Activated T-cell treated with anti-CD3 and anti-CD28 coated beads for 24 hours (primary cell): ENCODE measurements at regions not wholly inside any gene's neighbourhood (a gene's known extent, or its start where the extent isn't known, plus 50 kb on each side); places are given as distances from the start of the nearest gene placed in this dataset.

ENCODE experiments used
- DNase-seq: peaks from one replicate; pipeline ENCODE4 v3.0.0-alpha.2; 2020; ENCODE audit warnings: low read depth

DNA sequence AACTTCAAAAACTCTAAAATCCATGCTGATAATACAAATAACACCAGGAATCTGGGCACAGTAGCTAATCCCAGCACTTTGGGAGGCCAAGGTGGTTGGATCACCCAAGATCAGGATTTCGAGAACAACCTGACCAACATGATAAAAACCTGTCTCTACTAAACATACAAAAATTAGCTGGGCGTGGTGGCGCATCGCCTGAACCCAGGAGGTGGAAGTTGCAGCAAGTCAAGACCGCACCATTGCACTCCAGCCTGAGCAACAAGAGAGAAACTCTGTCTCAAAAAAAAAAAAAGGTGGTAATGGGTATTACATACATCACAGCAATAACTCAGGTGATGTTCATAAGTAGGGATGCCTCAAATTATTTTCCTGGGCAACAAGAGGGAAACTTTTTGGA, 315.0 kb upstream of the MEOX2 start:
- DNase-seq: no peak

DNA sequence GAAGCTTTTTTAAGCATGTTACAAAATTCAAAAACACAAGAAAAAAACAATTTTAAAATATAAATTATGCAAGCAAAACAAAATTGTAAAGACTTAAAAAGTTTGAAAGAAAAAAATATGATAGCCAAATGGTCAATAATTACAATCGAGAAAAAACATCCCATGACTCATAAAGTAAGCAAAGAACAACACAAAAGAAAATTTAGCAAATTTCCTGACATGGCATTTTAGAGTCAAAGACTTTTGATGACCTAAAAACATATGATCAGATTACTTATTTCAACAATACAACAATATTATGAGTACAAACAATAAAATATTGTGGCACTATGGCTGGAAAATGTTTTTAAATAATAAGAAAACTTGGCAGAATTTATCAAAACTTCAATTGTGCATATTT, 312.1 kb upstream of the MEOX2 start:
- DNase-seq: no peak

DNA sequence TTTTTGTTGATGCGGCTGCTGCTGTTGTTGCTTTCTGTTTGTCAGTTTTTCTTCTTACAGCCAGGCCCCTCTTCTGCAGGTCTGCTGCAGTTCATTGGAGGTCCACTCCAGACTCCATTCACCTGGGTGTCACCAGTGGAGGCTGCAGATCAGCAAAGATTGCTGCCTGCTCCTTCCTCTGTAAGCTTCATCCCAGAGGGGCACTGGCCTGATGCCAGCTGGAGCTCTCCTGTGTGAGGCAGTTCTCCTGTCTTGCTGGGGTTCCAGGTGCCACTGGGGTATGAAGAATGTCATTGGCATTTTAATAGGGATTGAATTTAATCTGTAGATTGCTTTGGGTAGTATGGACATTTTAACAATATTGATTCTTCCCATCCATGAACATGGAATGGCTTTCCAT, 308.5 kb upstream of the MEOX2 start:
- no peak for DNase-seq

DNA sequence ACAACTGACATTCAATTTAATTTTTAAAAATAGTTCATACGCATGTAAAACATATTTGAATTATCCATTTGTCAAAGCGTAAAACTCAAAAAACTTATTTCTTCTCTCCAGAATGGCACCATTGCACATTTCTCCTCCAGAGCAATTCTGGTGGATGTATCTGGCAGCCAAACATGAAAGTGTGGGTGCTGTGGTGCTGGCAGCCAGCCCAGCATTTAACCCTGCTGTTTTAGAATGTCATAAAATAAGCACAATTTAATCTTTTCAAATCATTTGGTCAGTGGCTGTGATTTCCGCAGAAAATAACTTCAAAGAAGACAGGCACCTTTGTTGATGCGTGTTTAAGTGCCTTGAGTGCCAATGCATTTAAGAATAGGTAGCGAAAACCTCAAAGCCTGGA, 302.7 kb upstream of the MEOX2 start:
- no peak for DNase-seq

DNA sequence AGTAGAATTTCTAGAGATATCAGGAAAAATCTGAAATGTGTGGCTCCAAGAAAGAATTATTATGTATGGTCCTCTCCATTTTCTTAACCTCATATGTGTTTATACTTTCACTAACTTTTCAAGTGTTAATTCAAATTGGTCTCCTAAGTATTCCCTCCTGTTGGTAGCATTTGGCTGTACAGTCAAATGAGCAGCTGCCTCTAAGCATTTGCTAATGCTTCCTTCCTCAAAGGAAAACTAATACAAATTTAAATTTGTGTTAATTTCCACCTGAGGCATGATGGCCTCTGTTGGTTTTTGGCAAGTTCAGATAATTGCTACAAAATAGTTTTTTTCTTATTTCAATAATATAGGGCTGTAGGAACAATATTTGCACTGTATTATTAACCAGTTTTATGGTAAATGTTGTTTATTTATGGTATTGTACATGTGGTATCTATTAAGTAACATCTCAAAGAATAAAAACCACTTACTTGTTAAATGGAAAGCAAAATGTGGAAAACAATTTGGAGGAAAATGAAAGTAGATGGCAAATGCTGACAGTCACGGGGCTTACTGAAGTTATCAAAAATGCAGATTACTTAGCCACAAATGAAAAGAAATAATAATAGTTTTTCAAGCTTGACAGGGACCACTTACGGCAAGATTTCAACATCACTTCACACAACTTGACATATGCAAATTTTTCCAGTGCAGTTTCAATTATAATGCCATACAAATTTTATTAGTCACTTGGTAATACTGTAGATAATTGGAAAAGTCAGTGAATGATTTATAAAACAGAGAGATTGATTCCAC, 299.3 kb upstream of the MEOX2 start:
- DNase-seq: no peak

DNA sequence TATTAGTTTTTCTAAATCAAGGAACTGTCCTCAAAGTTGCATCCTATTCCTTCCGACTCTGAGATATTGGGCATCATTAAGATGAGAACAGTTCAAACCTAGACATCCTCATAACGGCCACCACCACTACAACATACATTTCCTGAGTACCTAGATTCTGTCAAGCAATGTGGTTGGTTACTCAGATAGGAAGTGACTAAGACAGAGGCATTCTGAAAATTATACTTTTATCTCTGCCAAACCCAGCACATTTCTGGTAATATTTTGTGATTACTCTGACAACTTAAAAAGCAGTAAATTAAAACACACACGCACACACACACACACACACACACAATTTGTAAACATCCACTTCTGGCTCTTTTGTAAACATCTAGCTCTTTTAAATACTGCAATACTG, 291.2 kb upstream of the MEOX2 start:
- DNase-seq: no peak

DNA sequence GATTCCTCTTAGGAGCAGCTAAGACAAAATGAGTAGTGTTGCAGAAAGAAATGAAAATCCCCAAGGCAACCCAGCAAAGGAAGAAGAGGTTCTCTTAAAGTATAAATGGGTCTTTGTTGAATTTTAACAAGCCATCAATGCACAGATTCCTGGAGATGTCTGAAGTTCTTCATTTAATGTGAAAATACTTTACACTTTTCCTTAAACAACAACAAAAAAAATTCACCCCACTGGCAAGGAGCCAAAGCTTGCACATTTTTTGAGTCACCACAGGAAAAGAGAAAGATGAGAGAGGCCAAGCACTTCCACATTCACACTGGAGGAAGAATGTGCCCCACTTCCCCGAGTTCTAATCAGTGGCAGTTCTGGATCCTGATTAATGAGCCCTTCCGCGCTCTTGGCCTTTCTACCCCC, 286.4 kb upstream of the MEOX2 start:
- DNase-seq: no peak

DNA sequence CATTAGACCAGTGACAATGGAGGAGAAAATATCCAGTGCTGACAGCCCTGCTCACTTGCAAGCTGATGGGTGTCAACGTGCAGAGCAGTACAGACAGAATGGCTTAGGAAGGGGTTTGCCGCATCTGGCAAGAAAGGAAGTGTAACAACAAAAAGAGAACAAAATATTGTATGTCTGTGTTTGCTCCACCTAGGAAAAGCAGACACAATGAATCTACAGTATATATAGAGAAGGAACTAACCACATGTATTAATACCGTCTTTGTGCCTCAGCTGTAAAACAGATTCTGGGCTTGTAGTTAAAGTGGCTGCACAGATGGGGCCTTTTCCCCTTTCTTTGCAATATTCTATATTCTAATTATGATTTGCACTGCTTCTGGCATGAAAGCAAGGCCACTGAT, 281.1 kb upstream of the MEOX2 start:
- DNase-seq: no peak

DNA sequence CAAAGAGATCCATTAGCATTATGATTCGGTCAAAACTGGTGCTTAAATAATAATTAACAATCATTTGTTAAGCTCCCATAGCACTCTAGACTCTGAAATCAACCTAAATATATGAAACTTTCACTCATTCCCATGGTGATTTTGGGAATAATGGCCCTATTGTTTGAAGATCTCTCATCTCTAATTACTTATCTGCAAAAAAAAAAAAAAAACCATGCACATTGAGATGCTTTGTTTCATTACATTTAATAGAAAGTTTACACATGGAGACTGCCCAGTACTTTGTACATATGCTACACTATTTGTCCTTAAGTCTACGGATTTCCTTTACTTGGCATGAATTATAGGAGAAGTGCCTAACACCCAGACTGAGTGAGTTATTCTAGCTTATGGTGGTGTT, 280.6 kb upstream of the MEOX2 start:
- DNase-seq: no peak

DNA sequence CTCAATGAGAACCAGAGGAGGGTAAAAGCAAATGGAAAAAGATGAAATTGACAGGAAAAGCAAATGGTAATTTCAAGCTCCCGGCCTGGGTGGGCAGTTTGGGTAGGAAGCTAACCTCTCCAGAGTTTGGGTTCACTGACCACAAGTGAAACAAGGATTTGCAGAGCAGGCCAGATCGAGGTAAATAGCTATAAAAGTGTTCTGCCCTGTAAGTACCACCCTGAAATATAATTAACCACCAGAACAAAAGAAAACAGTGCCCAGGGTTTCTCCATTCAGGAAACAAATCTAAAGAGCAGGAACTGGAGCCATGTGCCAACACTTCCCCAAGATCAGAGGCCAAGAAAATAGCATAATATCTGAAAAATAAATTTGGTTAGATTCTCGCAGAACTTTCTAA, 276.7 kb upstream of the MEOX2 start:
- DNase-seq: no peak

DNA sequence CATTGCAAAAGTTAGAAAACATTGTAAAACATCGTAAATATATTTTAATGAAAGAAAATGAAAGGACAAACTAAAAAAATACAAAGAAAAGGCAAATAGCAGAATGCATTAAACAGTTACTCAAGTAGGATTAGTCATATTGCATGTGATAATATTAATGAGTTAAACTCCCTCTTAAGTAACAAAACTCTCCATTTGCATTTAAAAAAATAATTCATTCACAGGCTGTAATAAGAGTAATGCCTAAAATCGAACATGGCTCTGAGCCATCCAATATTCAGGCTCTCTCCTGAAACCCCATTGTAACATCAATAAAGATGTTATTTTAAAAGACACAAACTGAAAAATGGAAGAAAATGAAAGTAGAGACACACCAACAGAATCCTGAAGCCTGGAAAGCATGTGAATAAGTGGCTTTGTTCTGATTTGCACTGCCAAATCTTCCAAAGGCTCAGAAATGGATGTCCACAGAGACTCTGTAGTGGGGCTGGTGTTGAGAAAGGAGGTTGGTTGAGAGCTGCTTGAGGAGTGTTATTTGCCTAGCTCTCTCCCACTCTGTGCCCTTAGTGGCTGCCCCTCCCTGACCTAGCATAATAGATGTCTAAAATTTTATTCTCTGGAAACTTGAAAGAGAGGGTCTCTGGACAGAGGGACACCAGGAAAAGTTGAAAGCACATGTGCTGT, 268.3 kb upstream of the MEOX2 start:
- no peak for DNase-seq

DNA sequence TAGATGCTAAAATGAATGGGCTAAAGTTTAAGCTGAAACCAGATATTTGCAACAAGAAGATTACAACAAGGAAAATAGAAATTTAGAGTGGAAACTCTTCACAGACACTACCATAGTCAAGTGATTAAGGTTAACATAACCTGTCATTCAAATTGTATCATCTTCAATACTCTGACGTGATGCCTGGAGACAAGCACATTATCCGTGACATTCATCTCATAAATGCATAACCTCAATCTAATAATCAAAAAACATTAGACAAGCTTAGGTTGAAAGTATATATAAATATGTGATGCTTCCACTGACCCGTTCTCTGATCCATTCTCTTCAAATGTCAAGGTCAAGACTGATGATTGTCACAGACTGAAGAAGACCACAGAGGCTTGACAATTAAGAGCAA, 263.8 kb upstream of the MEOX2 start:
- DNase-seq: no peak

DNA sequence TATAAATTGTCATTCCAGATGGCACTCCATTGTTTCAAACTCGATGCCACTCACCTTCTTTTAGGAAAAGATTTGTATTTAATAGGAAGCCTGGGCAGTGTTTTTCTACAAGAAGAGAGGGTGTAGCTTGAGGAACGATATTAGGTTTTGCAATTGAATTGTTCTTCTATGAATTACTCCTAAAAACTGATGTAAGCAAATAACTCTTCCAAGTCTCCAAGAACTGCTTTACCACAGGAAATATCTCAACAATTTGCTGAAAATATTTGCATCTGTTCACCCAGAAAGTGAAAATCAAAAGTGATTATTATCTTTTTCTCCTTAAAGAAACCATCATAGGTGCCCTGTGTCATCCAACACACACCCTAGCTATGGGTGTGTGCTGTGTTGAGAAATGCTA, 261.3 kb upstream of the MEOX2 start:
- no peak for DNase-seq

DNA sequence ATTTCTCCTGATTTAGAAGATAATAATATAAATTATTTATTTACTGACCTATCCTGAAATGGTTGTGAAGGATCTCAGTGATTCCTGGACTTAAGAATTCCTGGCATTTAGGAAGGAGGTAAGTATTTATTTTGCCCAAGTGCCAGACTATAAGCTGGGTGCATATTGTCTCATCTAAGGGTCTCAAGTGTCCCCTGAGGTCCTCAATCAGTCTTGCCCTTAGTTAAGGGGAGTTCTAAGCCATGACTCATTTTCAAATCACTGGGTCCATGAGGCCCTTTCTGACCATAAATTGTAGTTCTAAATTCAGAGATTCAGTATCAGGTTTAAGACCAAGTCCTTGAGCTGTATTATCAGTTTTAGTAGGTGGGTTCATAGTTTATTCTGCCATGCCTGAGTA, 251.6 kb upstream of the MEOX2 start:
- DNase-seq: no peak

DNA sequence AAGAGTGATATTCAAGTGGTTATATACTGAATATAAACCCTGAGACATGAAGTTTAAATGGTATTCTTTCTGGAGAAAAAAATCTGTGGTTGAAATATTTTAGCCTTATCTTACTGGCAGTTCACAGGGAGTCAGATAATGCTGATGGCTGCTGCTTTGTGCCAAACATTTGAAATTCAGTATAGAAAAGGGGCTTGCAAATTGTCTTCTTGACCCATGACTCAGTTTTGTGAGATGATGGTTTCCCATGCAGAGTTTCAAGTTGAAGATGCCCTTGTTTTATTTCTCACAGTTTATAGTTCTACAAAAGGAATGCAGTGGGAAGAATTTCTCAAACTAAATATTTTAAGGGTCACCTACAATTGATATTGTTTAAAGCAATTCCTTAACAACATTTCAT, 251.1 kb upstream of the MEOX2 start:
- no peak for DNase-seq

DNA sequence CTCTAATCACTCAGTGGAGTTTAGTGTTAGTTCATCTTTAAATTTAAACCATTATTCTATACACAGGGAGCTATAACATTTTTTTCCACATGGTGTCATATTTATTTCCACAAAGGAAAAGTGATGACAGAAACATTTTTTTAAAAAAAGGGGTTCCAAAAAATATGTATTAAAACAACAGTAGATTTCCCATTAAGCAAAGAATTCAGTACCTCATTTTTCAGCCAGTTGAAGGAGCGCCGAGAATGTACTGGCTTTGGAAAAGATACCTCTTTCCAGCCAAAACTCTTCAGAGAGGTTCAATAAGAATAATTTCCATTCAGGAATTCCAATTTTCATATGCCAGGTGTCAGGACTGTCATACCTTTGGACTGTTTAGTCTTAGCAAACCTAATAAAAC, 250.5 kb upstream of the MEOX2 start:
- no peak for DNase-seq

DNA sequence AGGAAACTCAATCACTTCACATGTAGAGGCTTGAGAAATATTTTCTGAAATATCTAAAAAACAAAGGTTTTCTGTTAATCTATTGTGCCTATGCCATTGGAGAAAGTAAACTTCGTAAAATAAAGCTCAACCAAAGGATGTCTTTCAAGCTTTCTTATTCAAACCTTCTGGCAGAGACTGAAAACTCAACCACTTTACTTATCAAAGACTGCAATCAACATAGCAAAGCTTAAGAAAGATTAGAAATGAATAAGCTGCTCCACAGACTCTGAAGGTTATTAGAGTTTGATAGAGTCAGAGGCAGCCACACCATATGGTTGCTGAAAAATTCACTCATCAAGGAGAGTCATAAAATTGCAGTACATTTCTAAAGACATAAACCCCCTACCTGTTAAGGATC, 245.8 kb upstream of the MEOX2 start:
- DNase-seq: no peak

DNA sequence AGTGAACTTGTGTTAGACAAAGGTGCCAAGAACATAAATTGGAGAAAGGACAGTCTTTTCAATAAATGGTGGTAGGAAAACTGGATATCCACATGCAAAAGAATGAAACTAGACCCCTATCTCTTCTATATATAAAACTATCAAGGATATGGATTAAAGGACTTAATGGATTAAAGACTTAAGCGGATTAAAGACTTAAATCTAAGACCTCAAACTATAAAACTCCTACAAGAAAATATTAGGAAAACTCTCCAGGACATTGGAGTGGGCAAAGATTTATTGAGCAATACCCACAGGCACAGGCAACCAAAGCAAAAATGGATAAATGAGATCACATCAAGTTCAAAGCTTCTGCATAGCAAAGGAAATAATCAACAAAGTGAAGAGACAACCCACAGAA, 242.9 kb upstream of the MEOX2 start:
- no peak for DNase-seq

DNA sequence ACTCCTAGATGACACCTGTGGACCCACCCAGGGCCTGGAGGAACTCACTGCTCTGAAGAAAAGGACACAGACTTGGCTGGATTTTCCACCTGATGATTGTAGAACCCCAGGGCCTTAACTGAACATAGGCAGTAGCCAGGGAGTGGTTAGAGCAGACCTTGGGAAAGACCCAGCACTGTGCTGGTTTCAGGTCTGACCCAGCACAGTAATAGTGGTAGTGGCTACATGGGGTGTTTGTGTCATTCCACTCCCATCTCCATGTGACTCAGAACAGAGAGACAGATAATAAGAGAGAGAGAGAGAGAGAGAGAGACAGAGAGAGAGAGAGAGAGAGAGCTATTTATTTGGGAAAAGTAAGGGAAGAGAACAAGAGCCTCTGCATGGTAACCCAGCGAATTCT, 239.1 kb upstream of the MEOX2 start:
- no peak for DNase-seq

DNA sequence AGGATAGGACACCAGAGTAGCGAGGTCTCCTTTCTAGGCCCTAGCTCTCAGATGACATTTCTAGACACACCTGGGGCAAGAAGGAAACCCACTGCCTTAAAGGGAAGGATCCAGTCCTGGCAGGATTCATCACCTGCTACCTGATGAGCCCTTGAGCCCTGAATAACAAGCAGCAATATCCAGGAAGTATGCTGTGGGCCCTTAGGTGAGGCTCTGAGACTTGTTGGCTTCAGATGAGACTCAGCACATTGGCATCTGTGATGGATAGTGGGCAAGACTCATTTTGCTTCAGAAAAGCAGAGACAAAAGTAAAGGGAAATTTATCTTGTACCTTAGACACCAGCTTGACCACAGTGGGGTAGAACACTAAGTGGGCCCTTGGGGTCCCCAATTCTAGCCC, 238.4 kb upstream of the MEOX2 start:
- no peak for DNase-seq

DNA sequence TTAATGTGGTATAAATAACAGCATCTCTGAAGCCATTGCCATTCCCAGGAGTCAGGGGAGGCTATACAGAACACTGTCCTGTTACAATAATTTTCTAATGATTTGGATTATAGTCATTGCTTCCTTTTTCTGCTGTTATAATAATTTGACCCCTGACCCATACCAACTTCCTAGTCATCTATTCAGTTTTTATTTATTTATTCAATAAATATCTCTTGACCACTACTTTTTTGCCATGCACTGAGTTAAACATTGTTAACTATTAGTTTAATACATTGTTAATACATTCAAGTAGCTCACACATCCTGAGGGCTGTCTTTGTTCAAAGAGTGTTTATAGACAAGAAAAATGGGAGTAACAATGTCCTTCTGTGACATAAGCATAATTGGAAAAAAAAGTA, 235.5 kb upstream of the MEOX2 start:
- no peak for DNase-seq

DNA sequence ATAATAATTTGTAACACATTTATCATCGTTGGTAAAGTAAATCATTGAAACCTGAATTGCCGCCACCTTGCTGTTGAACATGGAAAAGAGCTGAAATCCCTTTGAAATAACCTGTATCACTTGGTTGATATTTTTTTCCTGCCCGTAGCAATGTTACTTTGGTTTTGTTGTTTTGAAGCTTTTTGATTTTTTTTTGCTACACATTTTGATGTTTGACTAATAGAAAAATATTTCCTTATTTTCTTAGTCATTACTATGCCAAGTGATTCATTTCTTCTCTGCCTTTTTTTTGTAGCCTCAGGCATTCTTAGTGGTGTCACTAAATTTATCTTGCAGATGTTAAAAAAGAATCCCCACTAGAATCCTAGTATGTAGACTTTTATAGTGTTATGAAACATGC, 235.1 kb upstream of the MEOX2 start:
- no peak for DNase-seq

DNA sequence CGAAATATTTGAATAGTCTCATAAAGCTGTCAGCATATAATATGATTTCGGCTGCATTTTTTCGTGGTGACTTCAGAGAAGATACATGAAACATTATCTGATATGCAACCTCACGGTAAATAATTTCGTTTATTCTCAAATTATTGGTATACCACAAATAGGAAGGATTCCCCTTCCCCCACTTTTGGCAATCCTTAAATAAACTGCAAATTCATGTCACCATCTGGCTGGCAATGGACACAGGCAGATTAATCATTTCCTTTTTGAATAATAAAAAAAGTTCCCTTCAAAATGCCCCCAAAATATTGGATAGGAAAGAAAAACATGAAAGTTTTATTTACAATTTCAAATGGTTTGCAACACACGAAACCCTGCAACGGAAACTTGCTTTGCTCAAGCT, 234.5 kb upstream of the MEOX2 start:
- no peak for DNase-seq
